ENCODE measurements at regions not wholly inside any gene's neighbourhood (a gene's known extent, or its start where the extent isn't known, plus 50 kb on each side); places are given as distances from the start of the nearest gene placed in this dataset.

DNA sequence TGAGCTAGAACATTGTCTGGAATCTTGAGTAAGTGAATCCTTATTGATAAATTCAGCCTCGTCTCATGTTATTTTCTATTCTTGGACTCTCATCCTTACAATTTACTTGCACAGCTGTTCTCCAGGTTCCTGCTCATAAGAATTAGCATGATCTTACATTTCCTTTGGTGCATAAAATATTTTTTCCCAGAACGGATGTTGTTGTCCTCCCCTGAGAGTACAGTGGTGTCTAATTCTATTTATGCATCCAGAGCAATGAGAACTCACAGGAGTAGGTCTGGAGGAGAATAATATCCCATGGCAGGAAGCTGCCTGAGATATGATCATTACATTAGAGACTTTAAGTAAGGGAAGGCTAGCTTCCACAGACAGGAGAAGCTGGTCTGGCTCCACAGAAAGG lies 178.4 kb upstream of the MAST4 start:
- TF ChIP-seq GATA3 (IDR thresholded peaks at IDR 0.05; ENCODE audit: low read depth, low read length) = no peak
- no peak for TF ChIP-seq GATA2 (IDR thresholded peaks at IDR 0.05; ENCODE audit: low read depth, low read length)
